ENCODE measurements at regions not wholly inside any gene's neighbourhood (a gene's known extent, or its start where the extent isn't known, plus 50 kb on each side); places are given as distances from the start of the nearest gene placed in this dataset.
"Not testable (repeated sequence)": the region's sequence is repeated elsewhere in the genome, so short reads cannot be mapped to it uniquely, and the experiment has no call there.

GRCh38 chr13:48831248-48831647 is 144.5 kb upstream of the FNDC3A start:
- TF ChIP-seq CTCF (IDR thresholded peaks at IDR 0.05; ENCODE audit: borderline replicate concordance, insufficient read depth, low read depth, low read length), result no peak
- H3K4me3 ChIP-seq (ENCODE audit: low read depth, low read length), result no peak overlapping the region

- no peak overlapping the region for H3K4me3 ChIP-seq (ENCODE audit: low read depth, low read length)
Measured at GRCh38 chr13:48833412-48833811, 142.3 kb upstream of the FNDC3A start.

GRCh38 chr13:48835326-48835725 is 140.4 kb upstream of the FNDC3A start:
- H3K4me3 ChIP-seq (ENCODE audit: low read depth, low read length), result not testable (repeated sequence)

More at GRCh38 chr13:48833412-48833811, 142.3 kb upstream of the FNDC3A start:
- no peak for TF ChIP-seq CTCF (IDR thresholded peaks at IDR 0.05; ENCODE audit: borderline replicate concordance, insufficient read depth, low read depth, low read length)

- H3K4me3 ChIP-seq (ENCODE audit: low read depth, low read length), result no peak overlapping the region
- TF ChIP-seq CTCF (IDR thresholded peaks at IDR 0.05; ENCODE audit: borderline replicate concordance, insufficient read depth, low read depth, low read length), result no peak
Measured at GRCh38 chr13:48838193-48838973, 137.3 kb upstream of the FNDC3A start.

- no peak overlapping the region for H3K4me3 ChIP-seq (ENCODE audit: low read depth, low read length)
- TF ChIP-seq CTCF (IDR thresholded peaks at IDR 0.05; ENCODE audit: borderline replicate concordance, insufficient read depth, low read depth, low read length), result no peak
Measured at GRCh38 chr13:48839171-48839570, 136.5 kb upstream of the FNDC3A start.

- TF ChIP-seq CTCF (IDR thresholded peaks at IDR 0.05; ENCODE audit: borderline replicate concordance, insufficient read depth, low read depth, low read length), result no peak
- no peak overlapping the region for H3K4me3 ChIP-seq (ENCODE audit: low read depth, low read length)
Measured at GRCh38 chr13:48840366-48840765, 135.3 kb upstream of the FNDC3A start.

GRCh38 chr13:48842316-48842715 is 133.4 kb upstream of the FNDC3A start:
- TF ChIP-seq CTCF (IDR thresholded peaks at IDR 0.05; ENCODE audit: borderline replicate concordance, insufficient read depth, low read depth, low read length), result no peak
- no peak overlapping the region for H3K4me3 ChIP-seq (ENCODE audit: low read depth, low read length)

Data from GM12875 (cell line).